GM21528 (cell line): ENCODE measurements at regions not wholly inside any gene's neighbourhood (a gene's known extent, or its start where the extent isn't known, plus 50 kb on each side); places are given as distances from the start of the nearest gene placed in this dataset.

Experiments
- ATAC-seq: cut with Tn5 transposase; IDR thresholded peaks from one replicate; pipeline ENCODE4 v1.9.1; 2021; ENCODE audit warnings: mild to moderate bottlenecking, moderate library complexity; ENCODE audit not compliant: unreplicated experiment, low FRiP score

- ATAC-seq: no peak
Observed at GRCh38 chr2:146246002-146246735, 1598.7 kb upstream of the ACVR2A start.

- no peak for ATAC-seq
Observed at GRCh38 chr2:146244830-146245229, 1600.0 kb upstream of the ACVR2A start.

DNA sequence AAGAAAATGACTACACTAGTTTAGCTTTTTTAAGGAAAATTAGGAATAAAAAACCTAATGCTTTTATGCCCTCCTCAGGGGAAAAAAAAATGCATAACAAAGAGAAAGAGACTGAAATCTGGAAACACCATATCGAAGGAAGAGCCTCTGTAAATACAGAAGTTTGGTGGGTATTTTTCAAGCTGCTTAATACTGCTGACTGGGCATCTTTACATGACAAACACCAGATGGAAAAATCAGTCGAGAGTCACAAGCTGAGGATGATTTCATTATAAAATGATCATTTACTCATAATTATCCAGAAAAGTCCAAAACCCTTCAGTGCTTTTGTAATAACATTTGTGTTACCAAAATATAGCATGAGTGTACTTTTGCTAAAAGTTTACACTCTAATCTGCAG is 1600.7 kb upstream of the ACVR2A start:
- no peak for ATAC-seq

DNA sequence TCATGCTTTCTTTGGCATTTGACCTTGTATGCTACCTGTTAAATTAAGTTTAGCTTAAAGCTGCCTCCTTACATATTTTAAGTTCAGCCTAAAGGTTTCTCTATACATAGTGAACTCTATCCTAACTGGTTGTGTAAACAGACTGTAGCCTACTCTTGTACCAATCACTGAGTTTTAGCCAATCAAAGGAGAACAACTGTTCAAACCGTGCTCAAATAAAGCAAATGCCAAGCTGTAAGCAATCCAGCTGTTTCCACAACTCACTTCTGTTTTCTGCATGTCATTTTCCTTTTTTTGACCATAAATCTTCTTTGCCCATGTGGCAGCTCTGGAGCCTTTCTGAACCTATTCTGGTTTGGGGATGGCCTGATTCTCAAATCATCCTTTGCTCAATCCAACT is 1603.8 kb upstream of the ACVR2A start:
- ATAC-seq: no peak

- ATAC-seq: no peak
Observed at GRCh38 chr2:146240391-146240790, 1604.4 kb upstream of the ACVR2A start.

DNA sequence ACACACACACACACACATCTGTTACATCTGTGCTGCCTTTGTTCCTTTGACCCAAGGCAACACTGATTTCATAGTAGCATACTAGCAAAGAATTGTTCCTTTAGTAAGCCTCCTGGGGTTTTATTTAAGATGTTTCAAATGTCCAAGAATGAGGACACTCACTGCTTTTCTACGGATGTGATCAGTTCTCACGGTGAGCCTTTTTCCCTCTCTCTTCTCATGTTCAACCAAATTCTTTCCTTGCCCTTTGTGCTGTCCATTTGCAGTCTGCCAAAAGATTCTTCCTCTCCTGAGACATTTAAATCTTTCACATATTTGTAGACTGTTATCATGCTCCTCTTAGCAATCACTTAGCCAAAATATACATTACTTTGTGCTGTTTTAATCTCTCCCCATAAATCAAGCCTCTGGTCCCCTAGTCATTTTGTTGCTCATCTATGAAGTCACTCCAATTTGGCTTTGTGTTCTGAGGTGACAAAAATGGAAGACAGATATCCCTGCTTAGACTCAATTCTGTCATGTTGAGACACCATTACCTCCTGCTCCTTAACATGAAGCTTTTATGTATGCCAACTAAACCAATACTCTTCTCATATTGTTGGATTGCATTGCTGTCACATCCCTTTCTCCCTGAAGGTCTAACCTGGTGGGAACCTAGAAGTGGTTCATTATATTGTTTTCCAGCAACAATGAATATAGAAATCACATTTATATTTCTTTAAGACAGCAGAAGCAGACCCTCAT is 1605.3 kb upstream of the ACVR2A start:
- no peak for ATAC-seq

DNA sequence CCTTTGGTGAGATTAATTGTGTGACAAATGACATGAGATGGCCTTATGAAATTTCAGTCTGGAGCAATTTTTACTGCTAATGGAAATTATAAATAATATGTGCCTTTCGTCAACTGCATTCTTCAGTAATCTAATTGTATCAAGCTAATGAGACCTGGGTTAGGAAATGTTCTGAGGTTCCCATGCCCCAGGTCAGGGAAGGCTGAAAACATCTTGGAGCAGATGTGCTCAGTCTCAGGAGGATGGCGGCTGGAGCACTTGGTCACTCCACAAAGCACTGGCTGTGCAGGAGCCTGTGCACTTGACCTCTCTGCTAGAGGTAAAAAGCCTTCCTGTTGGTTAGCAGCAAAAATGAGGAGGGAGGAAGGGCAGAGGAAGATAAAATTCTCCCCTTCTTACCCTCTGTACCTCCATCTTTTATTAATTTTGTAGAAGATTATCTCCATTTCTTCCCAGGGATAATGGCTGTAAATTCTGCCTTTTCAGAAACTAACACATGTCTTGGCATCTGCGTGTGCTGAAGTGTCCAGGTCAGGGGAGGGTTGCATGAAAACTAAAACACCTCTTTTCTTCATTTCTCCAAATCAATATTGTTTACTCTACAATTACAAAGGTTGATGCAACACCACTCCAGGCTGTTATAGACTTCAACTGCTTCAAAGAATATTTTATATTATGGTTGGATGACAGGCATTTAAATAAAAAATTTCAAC is 1606.4 kb upstream of the ACVR2A start:
- no peak for ATAC-seq

DNA sequence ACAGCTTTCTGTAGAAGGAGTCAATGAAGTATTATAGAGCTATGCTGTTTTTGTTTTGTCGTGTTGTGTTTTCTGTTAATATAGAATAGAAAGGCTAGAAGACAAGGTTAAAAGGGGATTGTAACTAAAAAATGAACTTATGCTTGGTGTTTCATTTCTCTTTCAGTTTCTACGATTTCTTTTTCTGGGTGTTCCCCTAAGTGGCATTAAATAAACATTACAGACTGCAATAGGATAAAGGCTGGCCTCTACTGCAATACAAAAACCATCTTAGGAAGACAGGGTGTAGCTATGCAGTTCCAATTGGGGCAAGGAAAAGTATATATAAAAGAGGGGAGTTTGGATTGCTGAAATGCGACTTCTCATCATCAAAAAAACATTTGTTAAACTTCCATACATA is 1609.7 kb upstream of the ACVR2A start:
- ATAC-seq: no peak

DNA sequence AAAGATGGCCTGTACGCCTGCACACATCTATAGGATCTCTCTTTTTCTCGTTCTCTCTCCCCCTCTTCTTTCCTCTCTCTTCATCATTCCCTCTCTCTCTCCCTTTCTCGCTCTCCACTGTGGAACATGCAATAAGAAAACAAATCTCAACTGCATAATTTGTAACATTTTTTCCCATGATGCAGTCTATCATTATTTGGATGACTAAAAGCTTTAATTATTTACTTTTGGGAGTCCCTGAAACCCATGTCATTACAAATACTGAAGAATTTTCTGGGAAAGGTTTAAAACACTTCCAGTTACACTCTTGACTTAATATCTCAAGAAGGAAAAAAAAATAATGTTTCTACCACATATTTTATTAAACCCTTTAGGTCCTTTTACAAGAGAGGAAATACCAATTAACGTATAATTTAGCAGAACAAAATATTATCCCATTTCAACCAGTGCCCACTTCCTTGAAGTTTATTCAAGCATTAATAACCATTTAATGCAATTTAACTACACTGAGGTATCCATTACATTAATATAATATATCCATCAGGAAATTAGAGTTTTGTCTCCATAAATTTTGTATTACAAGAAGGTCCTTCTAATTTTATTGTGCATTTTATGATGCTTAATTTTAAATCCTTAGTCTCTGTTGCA is 1615.2 kb upstream of the ACVR2A start:
- ATAC-seq: no peak

GRCh38 chr2:146228466-146229058 is 1616.3 kb upstream of the ACVR2A start:
- ATAC-seq: no peak

DNA sequence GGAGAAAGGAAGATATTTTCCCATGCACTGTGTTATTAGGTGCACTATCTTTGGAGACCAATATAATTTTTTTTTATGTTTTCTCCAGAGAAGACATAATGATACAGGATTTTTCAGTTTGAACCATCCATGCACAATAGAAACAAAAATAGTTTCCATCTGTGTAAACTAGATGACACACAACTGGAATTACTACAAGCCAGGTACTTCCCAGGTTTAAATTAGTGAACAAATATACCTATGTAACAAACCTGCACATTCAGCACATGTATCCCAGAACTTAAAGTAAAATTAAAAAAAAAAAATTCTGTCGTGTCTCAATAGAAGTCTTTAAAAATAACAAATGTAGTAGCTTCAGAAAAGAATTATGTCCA is 1616.8 kb upstream of the ACVR2A start:
- no peak for ATAC-seq

DNA sequence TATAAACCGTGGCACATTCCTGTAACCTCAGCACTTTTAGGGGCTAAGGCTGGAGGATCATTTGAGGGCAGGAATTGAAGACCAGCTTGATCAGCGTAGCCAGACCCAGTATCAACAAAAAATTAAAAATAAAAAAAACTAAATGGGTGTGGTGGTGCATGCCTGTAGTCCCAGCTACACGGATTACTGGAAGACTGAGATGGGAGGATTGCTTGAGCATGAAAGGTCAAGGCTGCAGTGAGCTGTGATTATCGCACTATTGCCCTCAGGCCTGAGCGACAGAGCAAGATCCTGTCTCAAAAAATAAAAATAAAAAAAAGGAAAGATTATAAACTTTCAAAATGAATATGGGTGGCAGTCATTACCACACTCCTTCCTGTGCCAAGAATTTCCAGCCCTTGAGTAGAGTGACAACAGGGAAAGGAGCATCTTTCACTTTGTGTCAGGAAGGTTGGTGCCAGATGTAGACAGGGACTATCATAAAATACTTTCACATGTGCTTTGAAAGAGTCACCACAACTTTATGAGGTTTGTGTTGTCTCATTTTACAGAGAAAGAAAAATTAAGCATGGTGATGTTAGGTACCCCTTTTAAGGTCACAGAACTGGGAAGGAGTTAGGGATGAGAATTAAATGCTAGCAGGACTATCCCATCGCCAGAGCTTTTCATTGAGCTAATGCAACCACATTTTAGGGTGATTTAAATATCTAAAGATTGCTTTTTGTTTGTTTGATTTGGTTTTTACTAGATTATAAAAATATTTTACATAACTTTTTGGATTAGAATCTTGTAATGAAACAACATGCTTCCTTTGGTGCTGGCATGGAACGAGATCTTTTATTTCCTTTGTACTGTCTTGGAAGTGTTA is 1617.4 kb upstream of the ACVR2A start:
- ATAC-seq: no peak

- ATAC-seq: no peak
Observed at GRCh38 chr2:146226077-146226476, 1618.8 kb upstream of the ACVR2A start.

DNA sequence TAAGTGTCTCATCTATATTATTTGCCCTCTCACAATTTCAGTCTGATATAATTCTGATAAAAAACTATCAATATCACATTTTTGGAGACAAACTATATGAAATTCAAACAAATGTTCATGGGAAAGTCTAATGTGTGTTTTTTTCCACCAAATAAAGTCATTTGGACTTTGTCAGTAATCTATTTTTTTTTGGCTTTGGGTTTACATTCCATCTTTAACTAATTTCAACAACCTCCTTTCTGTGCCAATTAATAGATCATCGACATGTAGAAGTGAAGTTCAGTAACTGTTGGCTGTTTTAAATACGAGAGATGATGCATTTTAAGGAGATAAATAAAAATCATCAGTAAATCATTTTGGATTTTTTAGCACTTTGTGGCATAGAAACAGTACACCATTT is 1623.0 kb upstream of the ACVR2A start:
- no peak for ATAC-seq

GRCh38 chr2:146220957-146221356 is 1623.9 kb upstream of the ACVR2A start:
- no peak for ATAC-seq

- ATAC-seq: no peak
Observed at GRCh38 chr2:146214394-146214929, 1630.4 kb upstream of the ACVR2A start.

- ATAC-seq: no peak
Observed at GRCh38 chr2:146213674-146214073, 1631.2 kb upstream of the ACVR2A start.

GRCh38 chr2:146212602-146213001 is 1632.2 kb upstream of the ACVR2A start:
- ATAC-seq: no peak

DNA sequence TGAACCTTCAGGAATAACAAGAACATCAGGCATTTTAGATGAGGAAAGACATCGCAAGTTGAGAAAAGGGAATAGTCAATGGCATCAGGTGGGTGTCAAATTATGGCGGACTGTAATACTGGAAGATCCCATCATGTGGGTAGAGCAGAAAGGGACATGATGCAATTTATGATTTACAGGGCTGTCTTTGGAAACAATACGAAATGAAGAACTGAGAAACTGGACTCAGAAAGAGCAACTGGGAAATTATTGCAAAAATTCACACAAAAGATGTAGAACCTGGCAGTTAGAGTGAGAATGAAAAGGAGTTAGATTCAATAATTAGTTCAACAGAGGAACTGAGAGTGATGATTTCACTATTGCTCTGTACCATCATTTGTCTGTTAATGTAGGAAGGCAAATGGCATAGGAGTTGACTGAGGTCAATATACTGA is 1635.0 kb upstream of the ACVR2A start:
- no peak for ATAC-seq
